Neuronal stem cell (in vitro differentiated cells): ENCODE measurements at regions not wholly inside any gene's neighbourhood (a gene's known extent, or its start where the extent isn't known, plus 50 kb on each side); places are given as distances from the start of the nearest gene placed in this dataset.

ENCODE experiments used
- DNase-seq: peaks from one replicate; pipeline ENCODE4 v3.0.0-alpha.2; 2013; ENCODE audit warnings: low spot score
- H2AFZ ChIP-seq: one replicate; pipeline ENCODE4 v1.6.1; 2013; ENCODE audit warnings: mild to moderate bottlenecking, low read length, inconsistent platforms
- H2AK5ac ChIP-seq: 2 replicates; pipeline ENCODE4 v1.6.1; 2013; ENCODE audit warnings: low read depth, mild to moderate bottlenecking, inconsistent platforms, low read length, moderate library complexity, mixed read lengths
- H2BK120ac ChIP-seq: 2 replicates; pipeline ENCODE4 v1.6.1; 2013; ENCODE audit warnings: low read depth, mild to moderate bottlenecking, inconsistent platforms, low read length, moderate library complexity, mixed read lengths
- H2BK12ac ChIP-seq: one replicate; pipeline ENCODE4 v1.6.1; 2013; ENCODE audit warnings: low read length, inconsistent platforms
- H2BK15ac ChIP-seq: 2 replicates; pipeline ENCODE4 v1.6.1; 2013; ENCODE audit warnings: mild to moderate bottlenecking, low read length, inconsistent platforms, mixed read lengths
- H2BK5ac ChIP-seq: one replicate; pipeline ENCODE4 v1.6.1; 2013; ENCODE audit warnings: inconsistent platforms, mild to moderate bottlenecking, low read length, moderate library complexity
- H3K14ac ChIP-seq: one replicate; pipeline ENCODE4 v1.6.1; 2013; ENCODE audit warnings: low read length, inconsistent platforms
- H3K18ac ChIP-seq: 2 replicates; pipeline ENCODE4 v1.6.1; 2013; ENCODE audit warnings: low read length, inconsistent platforms
- H3K23ac ChIP-seq: 2 replicates; pipeline ENCODE4 v1.6.1; 2013; ENCODE audit warnings: low read depth, mild to moderate bottlenecking, mixed read lengths, low read length, inconsistent platforms; ENCODE audit not compliant: poor library complexity
- H3K27ac ChIP-seq: replicated peaks from 3 replicates; pipeline ENCODE4 v1.5.1; 2013; ENCODE audit warnings: low read length, inconsistent platforms
- H3K27me3 ChIP-seq, 3 experiments: 2 replicates each; pipeline ENCODE4 v1.6.1; 2013; ENCODE audit warnings: low read length in 3 of 3, mild to moderate bottlenecking in 2 of 3, inconsistent platforms in 1 of 3, low read depth in 1 of 3, mixed read lengths in 1 of 3, moderate library complexity in 1 of 3; ENCODE audit not compliant: control insufficient read depth in 3 of 3, insufficient read depth in 3 of 3
- H3K36me3 ChIP-seq, 2 donors: replicated peaks in 1 of 2; 2 replicates each; pipeline ENCODE4 v1.6.1; 2013; ENCODE audit warnings: low read length in 2 of 2; ENCODE audit not compliant: control insufficient read depth in 2 of 2, insufficient read depth in 2 of 2
- H3K4ac ChIP-seq: 2 replicates; pipeline ENCODE4 v1.6.1; 2013; ENCODE audit warnings: inconsistent platforms, mild to moderate bottlenecking, low read length, moderate library complexity
- H3K4me1 ChIP-seq, 2 donors: 1 replicate in 1 of 2; 2 replicates in 1 of 2; pipeline ENCODE4 v1.6.1; 2013; ENCODE audit warnings: low read length in 2 of 2, low read depth in 1 of 2; ENCODE audit not compliant: control insufficient read depth in 2 of 2, insufficient read depth in 1 of 2
- H3K4me2 ChIP-seq: one replicate; pipeline ENCODE4 v1.6.1; 2013; ENCODE audit warnings: mild to moderate bottlenecking, low read length, inconsistent platforms; ENCODE audit not compliant: insufficient read depth, poor library complexity, severe bottlenecking
- H3K4me3 ChIP-seq, 2 donors: 2 replicates each; pipeline ENCODE4 v1.5.1; 2013; ENCODE audit warnings: low read length in 2 of 2, mild to moderate bottlenecking in 2 of 2, inconsistent platforms in 1 of 2, moderate library complexity in 1 of 2
- H3K79me1 ChIP-seq: one replicate; pipeline ENCODE4 v1.6.1; 2013; ENCODE audit warnings: low read depth, mild to moderate bottlenecking, inconsistent platforms, low read length, moderate library complexity
- H3K9ac ChIP-seq: one replicate; pipeline ENCODE4 v1.6.1; 2013; ENCODE audit warnings: mild to moderate bottlenecking, low read depth, low read length, inconsistent platforms; ENCODE audit not compliant: poor library complexity
- H3K9me3 ChIP-seq, 2 donors: replicated peaks in 1 of 2; 2 replicates each; pipeline versions ENCODE3 to v1.6.1; 2013; ENCODE audit warnings: low read length in 2 of 2, mild to moderate bottlenecking in 2 of 2, inconsistent platforms in 1 of 2, low read depth in 1 of 2, mixed read lengths in 1 of 2, moderate library complexity in 1 of 2; ENCODE audit not compliant: control insufficient read depth in 2 of 2, insufficient read depth in 1 of 2
- H4K8ac ChIP-seq: one replicate; pipeline ENCODE4 v1.6.1; 2013; ENCODE audit warnings: low read depth, mild to moderate bottlenecking, inconsistent platforms, low read length, moderate library complexity
- H4K91ac ChIP-seq: one replicate; pipeline ENCODE4 v1.6.1; 2013; ENCODE audit warnings: low read length, low read depth, mild to moderate bottlenecking, inconsistent platforms; ENCODE audit not compliant: poor library complexity
- WGBS, 2 donors: extraction: QIAGEN DNeasy Blood & Tissue Kit; methylation state at CpG; one replicate each; pipeline ENCODE4 v1.1.7; 2013; ENCODE audit warnings: missing lambda C conversion rate in 2 of 2, mixed read lengths in 1 of 2; ENCODE audit not compliant: insufficient read length in 2 of 2, insufficient replicate concordance in 1 of 2; ENCODE audit errors: extremely low coverage in 2 of 2; 5-methylcytosine and 5-hydroxymethylcytosine counted together

DNA sequence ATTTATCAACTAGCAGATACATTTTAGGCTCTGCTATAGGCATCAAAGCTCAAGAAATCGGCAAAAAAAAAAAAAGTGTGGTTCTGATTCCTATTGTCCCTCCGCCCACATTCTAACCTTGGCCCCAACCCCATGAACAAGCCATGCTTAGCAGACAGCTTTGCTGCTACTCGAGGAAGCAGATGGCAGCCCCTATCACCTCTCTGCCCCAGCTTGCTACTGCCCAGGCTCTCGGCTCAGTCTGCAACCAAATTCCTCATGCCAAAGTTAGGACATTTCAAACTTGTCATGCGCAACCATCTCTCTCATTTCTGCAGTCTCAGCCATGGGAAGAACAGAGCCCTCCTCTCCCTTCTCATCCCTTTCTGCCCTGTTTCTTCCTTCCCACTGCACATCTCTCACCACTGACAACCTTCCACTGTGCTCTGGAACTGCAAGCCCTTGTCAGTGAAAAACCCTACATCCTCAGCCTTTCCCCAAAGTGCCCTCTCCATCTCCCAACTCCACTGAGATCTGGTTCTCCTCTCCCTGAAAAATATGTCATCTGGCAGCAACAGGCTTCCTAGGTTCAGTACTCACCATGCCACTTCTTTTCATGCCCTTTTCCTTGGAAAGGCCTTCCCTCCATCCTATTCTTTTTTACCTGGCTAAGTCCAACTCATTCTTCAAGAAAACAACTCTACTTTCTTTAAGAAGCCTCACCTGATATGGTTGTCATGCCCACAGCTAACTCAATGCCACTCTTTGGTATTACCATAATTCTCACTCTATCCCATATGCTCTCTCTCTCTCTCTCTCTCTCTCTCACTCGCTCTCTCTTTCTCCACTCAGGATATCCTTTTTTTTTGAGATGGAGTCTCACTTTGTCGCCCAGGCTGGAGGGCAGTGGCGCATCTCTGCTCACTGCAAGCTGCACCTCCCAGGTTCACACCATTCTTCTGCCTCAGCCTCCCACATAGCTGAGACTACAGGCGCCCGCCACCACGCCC is 60.1 kb upstream of the FHIP2A start:
- H3K27ac ChIP-seq = no peak overlapping the region
- no peak overlapping the region for H3K4ac ChIP-seq
- H2BK12ac ChIP-seq = no peak overlapping the region
- no peak overlapping the region for H4K8ac ChIP-seq
- H3K36me3 ChIP-seq = no peaks in the 10 kb centered on the region
- H3K18ac ChIP-seq = no peak overlapping the region
- WGBS, 2 donors = no CpG with 5 or more reads among the region's 11 CpGs
- peaks cover 0 to 26% (median 4%) of the 10 kb centered on the region in 3 experiments for H3K27me3 ChIP-seq
- H3K14ac ChIP-seq = no peak overlapping the region
- no peak for DNase-seq
- no peak overlapping the region for H3K4me2 ChIP-seq
- H2BK120ac ChIP-seq = no peak overlapping the region
- no peak overlapping the region for H3K9ac ChIP-seq
- H3K79me1 ChIP-seq = no peaks in the 10 kb centered on the region
- no peaks in the 10 kb centered on the region for H3K9me3 ChIP-seq
- no peak overlapping the region for H3K4me3 ChIP-seq
- no peak overlapping the region for H2AFZ ChIP-seq
- no peak overlapping the region for H2BK5ac ChIP-seq
- H2BK15ac ChIP-seq = no peak overlapping the region
- H2AK5ac ChIP-seq = no peak overlapping the region
- no peaks in the 10 kb centered on the region for H3K4me1 ChIP-seq
- H4K91ac ChIP-seq = no peak overlapping the region
- H3K23ac ChIP-seq = no peak overlapping the region

DNA sequence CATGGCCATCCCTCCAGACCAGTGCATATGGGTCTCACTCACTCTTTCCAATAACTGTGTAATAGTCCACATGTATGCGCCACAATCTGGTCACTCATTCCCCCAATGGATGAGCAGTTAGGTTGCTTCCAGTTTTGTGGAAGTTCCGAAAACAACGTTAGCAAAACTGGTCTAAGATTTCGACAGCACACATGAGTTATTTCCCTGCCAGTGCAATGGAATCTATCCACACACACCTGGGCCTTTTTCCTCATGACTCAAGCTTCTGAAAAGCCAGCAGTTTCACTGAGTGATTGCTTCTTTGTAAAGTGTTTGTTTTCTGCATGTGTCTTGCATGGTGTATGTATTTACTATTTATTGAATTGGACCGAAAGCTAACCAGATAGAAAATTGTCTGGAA is 58.8 kb upstream of the FHIP2A start:
- no peak overlapping the region for H3K9ac ChIP-seq
- no peak for DNase-seq
- no peak overlapping the region for H2AK5ac ChIP-seq
- no peak overlapping the region for H2BK12ac ChIP-seq
- H3K4me2 ChIP-seq = no peak overlapping the region
- H3K4me1 ChIP-seq = peaks cover 0 to 6% of the 10 kb centered on the region in 2 donors
- no peak overlapping the region for H2BK15ac ChIP-seq
- no peak overlapping the region for H2AFZ ChIP-seq
- no peak overlapping the region for H2BK120ac ChIP-seq
- H3K27me3 ChIP-seq = peaks cover 0 to 39% (median 17%) of the 10 kb centered on the region in 3 experiments
- H3K23ac ChIP-seq = no peak overlapping the region
- no peak overlapping the region for H2BK5ac ChIP-seq
- no peak overlapping the region for H3K27ac ChIP-seq
- no peak overlapping the region for H3K14ac ChIP-seq
- H3K4ac ChIP-seq = no peak overlapping the region
- H3K4me3 ChIP-seq = no peak overlapping the region
- no peak overlapping the region for H4K8ac ChIP-seq
- no peak overlapping the region for H3K18ac ChIP-seq
- WGBS, 2 donors = no CpG with 5 or more reads among the region's 5 CpGs
- no peaks in the 10 kb centered on the region for H3K36me3 ChIP-seq
- no peak overlapping the region for H4K91ac ChIP-seq
- no peaks in the 10 kb centered on the region for H3K9me3 ChIP-seq
- H3K79me1 ChIP-seq = no peaks in the 10 kb centered on the region

GRCh38 chr10:114764656-114765055 is 56.9 kb upstream of the FHIP2A start:
- H2BK12ac ChIP-seq = no peak overlapping the region
- no CpG with 5 or more reads among the region's 1 CpG for WGBS, 2 donors
- H4K8ac ChIP-seq = no peak overlapping the region
- H3K4ac ChIP-seq = no peak overlapping the region
- no peak overlapping the region for H2BK15ac ChIP-seq
- H2BK120ac ChIP-seq = no peak overlapping the region
- H3K18ac ChIP-seq = peak overlapping the region; percentile 38
- no peaks in the 10 kb centered on the region for H3K9me3 ChIP-seq
- H3K27me3 ChIP-seq = peaks cover 0 to 53% (median 30%) of the 10 kb centered on the region in 3 experiments
- H3K79me1 ChIP-seq = no peaks in the 10 kb centered on the region
- no peak overlapping the region for H3K27ac ChIP-seq
- H3K4me3 ChIP-seq = no peak overlapping the region
- no peak overlapping the region for H3K23ac ChIP-seq
- peak overlapping the region; percentile 21 for H3K9ac ChIP-seq
- H4K91ac ChIP-seq = no peak overlapping the region
- H3K4me2 ChIP-seq = no peak overlapping the region
- H2AK5ac ChIP-seq = no peak overlapping the region
- H3K36me3 ChIP-seq = no peaks in the 10 kb centered on the region
- no peak overlapping the region for H2AFZ ChIP-seq
- H2BK5ac ChIP-seq = no peak overlapping the region
- no peak overlapping the region for H3K14ac ChIP-seq
- no peak for DNase-seq
- H3K4me1 ChIP-seq = peaks cover 0 to 6% of the 10 kb centered on the region in 2 donors

DNA sequence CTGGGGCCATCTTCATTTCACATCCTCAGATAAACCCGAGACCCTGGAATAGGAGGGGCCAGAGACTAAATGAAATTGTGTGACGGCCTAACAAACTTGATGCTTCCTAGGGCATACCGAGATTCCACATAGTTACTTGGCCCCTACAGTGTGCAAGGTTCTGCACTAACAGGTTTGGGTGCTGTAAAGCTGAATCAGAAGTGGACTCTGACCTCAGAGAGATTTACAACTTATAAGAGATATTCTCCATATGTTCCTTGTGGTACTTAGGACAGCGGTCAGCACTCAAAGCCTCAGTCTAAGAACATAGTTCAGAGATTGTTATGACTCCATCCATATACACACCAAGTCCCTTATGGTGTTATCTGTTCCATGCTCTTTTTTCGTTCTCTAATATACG is 55.1 kb upstream of the FHIP2A start:
- Histone ChIP-seq H2BK12ac (no peak overlapping the region), H3K4me3 (no peak overlapping the region), H3K4me1 (peaks cover 0 to 6% of the 10 kb centered on the region in 2 donors), H3K18ac (no peak overlapping the region), H3K4ac (no peak overlapping the region), H2BK120ac (no peak overlapping the region), H3K23ac (no peak overlapping the region), H3K9me3 (no peaks in the 10 kb centered on the region), H3K27me3 (peaks cover 0 to 66% (median 33%) of the 10 kb centered on the region in 3 experiments), H2BK15ac (no peak overlapping the region), H2AK5ac (no peak overlapping the region), H3K14ac (no peak overlapping the region), H3K4me2 (no peak overlapping the region), H3K36me3 (no peaks in the 10 kb centered on the region), H3K27ac (no peak overlapping the region), H4K8ac (no peak overlapping the region), H2AFZ (no peak overlapping the region), H3K79me1 (no peaks in the 10 kb centered on the region), H4K91ac (no peak overlapping the region), H2BK5ac (no peak overlapping the region), H3K9ac (peak overlapping the region; percentile 3)
- DNase-seq = no peak
- no CpG with 5 or more reads among the region's 6 CpGs for WGBS, 2 donors
